SK-N-SH treated with all-trans-retinoic acid at 6 μM for 48 hours (cell line): ENCODE measurements at regions not wholly inside any gene's neighbourhood (a gene's known extent, or its start where the extent isn't known, plus 50 kb on each side); places are given as distances from the start of the nearest gene placed in this dataset.
"Not testable (repeated sequence)": the region's sequence is repeated elsewhere in the genome, so short reads cannot be mapped to it uniquely, and the experiment has no call there.

Experiments
- BACH2 ChIP-seq: fragments of 250-450 bp; sonication (Bioruptor Pico); IDR thresholded peaks from 2 replicates; pipeline ENCODE4 v1.9.0; 2021; ENCODE audit warnings: mild to moderate bottlenecking, borderline replicate concordance
- ISL1 ChIP-seq: fragments of 250-450 bp; sonication (Bioruptor Pico); IDR thresholded peaks from 2 replicates; pipeline ENCODE4 v2.1.2; 2022; ENCODE audit warnings: mild to moderate bottlenecking, moderate library complexity
- SNAI2 ChIP-seq: fragments of 250-450 bp; sonication (Bioruptor Pico); IDR thresholded peaks from 2 replicates; pipeline ENCODE4 v1.5.0; 2020; ENCODE audit warnings: mild to moderate bottlenecking, moderate library complexity
- ZFP30 ChIP-seq: fragments of 450-650 bp; formaldehyde crosslinking; IDR thresholded peaks from 2 replicates; pipeline ENCODE4 v1.5.0; 2022; ENCODE audit warnings: mild to moderate bottlenecking, moderate library complexity
- TF ChIP-seq, protein P1 (sequence below): fragments of 250-450 bp; sonication (Bioruptor Pico); IDR thresholded peaks from 2 replicates; pipeline ENCODE4 v1.8.0; 2021; ENCODE audit warnings: low read depth, mild to moderate bottlenecking, moderate library complexity, borderline replicate concordance
- TF ChIP-seq, protein P2 (sequence below): fragments of 250-450 bp; sonication (Bioruptor Pico); IDR thresholded peaks from 2 replicates; pipeline ENCODE4 v1.8.0; 2020; ENCODE audit warnings: mild to moderate bottlenecking, moderate library complexity, borderline replicate concordance

DNA sequence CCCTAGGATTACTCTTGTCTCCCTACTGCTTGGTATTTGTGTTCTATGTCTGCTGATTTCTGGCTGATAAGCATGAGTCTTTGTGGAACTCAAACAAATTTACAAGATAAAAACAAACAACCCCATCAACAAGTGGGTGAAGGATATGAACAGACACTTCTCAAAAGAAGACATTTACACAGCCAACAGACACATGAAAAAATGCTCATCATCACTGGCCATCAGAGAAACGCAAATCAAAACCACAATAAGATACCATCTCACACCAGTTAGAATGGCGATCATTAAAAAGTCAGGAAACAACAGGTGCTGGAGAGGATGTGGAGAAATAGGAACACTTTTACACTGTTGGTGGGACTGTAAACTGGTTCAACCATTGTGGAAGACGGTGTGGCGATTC, 81.5 kb upstream of the GAS1 start:
- not testable (repeated sequence) for TF ChIP-seq ZFP30 (CRISPR knock-in tag); SNAI2; ISL1 (CRISPR knock-in tag); BACH2 (CRISPR knock-in tag)
- TF ChIP-seq, protein P1, sequence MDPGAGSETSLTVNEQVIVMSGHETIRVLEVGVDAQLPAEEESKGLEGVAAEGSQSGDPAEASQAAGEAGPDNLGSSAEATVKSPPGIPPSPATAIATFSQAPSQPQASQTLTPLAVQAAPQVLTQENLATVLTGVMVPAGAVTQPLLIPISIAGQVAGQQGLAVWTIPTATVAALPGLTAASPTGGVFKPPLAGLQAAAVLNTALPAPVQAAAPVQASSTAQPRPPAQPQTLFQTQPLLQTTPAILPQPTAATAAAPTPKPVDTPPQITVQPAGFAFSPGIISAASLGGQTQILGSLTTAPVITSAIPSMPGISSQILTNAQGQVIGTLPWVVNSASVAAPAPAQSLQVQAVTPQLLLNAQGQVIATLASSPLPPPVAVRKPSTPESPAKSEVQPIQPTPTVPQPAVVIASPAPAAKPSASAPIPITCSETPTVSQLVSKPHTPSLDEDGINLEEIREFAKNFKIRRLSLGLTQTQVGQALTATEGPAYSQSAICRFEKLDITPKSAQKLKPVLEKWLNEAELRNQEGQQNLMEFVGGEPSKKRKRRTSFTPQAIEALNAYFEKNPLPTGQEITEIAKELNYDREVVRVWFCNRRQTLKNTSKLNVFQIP (CRISPR knock-in tag) = not testable (repeated sequence)
- TF ChIP-seq, protein P2, sequence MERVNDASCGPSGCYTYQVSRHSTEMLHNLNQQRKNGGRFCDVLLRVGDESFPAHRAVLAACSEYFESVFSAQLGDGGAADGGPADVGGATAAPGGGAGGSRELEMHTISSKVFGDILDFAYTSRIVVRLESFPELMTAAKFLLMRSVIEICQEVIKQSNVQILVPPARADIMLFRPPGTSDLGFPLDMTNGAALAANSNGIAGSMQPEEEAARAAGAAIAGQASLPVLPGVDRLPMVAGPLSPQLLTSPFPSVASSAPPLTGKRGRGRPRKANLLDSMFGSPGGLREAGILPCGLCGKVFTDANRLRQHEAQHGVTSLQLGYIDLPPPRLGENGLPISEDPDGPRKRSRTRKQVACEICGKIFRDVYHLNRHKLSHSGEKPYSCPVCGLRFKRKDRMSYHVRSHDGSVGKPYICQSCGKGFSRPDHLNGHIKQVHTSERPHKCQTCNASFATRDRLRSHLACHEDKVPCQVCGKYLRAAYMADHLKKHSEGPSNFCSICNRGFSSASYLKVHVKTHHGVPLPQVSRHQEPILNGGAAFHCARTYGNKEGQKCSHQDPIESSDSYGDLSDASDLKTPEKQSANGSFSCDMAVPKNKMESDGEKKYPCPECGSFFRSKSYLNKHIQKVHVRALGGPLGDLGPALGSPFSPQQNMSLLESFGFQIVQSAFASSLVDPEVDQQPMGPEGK = not testable (repeated sequence)
